GM19023 (cell line): ENCODE measurements at regions not wholly inside any gene's neighbourhood (a gene's known extent, or its start where the extent isn't known, plus 50 kb on each side); places are given as distances from the start of the nearest gene placed in this dataset.
"Not testable (repeated sequence)": the region's sequence is repeated elsewhere in the genome, so short reads cannot be mapped to it uniquely, and the experiment has no call there.

Source experiments
- ATAC-seq: cut with Tn5 transposase; IDR thresholded peaks from one replicate; pipeline ENCODE4 v1.9.1; 2021; ENCODE audit warnings: mild to moderate bottlenecking, moderate library complexity; ENCODE audit not compliant: unreplicated experiment

- ATAC-seq: no peak
Measured at GRCh38 chr9:81371824-81372223, 317.5 kb downstream of the TLE1 start.

- ATAC-seq: no peak
Measured at GRCh38 chr9:81370650-81371049, 318.7 kb downstream of the TLE1 start.

DNA sequence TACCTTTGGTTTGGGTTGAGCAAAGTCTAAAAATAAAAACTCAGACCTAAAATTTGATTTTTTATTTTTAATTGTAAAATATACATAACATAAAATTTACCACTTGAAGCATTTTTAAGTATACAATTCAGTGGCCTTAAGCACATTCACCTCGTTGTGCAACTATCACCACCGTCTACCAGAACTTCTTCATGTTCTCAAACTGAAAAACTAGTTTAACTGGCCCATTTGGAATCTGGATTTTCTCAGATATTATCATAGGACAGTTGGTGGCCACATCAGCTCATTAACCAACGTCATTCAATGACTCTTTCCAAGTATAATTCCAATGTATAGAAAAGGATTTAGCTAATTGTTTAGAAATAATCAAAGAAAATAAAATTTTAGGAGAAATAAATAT is 319.3 kb downstream of the TLE1 start:
- ATAC-seq: no peak

DNA sequence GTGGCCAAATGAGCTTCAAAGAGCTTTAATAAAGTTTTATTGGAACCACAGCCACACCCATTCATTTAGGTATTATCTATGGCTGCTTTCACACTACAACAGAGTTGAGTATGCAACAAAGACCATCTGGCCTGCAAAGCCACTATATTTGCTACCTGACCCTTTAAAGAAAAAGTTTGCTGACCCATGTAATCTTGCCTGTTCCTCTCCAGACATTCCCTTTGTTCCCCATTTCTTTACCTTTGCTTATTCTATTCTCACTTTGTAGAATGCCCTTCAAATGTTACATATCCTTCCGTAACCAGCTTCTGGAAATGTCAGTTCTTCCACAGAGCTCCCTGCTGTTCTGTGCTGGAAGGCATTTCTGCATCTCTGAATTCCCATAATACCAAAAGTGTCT is 320.2 kb downstream of the TLE1 start:
- no peak for ATAC-seq

- ATAC-seq: no peak
Measured at GRCh38 chr9:81363916-81364480, 325.3 kb downstream of the TLE1 start.

GRCh38 chr9:81361296-81361695 is 328.1 kb downstream of the TLE1 start:
- ATAC-seq: no peak

DNA sequence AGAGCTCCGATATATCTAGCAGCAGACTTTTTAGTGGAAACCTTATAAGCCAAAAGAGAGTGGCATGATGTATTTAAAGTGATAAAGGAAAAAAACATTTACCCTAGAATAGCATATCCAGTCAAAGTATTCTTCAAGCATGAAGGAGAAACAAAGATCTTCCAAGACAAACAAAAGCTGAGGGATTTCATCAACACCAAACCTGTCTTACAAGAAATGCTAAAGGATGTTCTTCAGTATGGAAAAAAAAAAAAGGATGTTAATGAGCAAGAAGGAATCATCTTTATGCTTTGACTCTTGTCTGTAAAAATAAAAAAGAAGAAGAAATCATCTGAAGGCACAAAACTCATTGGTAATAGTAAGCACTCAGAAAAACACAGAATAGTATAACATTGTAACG is 338.2 kb downstream of the TLE1 start:
- ATAC-seq: no peak

GRCh38 chr9:81344366-81344765 is 345.0 kb downstream of the TLE1 start:
- ATAC-seq: no peak

GRCh38 chr9:81335879-81336421 is 353.4 kb downstream of the TLE1 start:
- no peak for ATAC-seq

DNA sequence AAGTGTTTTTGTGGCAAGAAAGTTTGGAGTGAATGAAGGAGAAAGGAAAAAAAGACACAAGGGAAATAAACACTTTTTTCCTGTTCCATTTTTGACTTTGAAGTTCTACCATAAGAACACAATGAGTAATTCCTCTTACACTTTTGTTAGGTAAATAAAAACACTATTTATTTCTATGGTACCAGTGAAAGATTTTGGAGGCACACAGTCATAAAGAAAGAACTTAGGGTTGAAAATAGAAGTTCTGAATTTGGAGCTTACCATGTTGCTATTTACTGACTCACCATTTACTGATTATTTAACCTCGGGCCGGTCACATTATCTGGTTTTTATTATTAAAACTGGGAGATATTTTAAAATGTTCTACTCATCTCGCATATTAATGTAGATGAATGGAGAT is 367.8 kb downstream of the TLE1 start:
- ATAC-seq: no peak

GRCh38 chr9:81320909-81321482 is 368.4 kb downstream of the TLE1 start:
- ATAC-seq: no peak

DNA sequence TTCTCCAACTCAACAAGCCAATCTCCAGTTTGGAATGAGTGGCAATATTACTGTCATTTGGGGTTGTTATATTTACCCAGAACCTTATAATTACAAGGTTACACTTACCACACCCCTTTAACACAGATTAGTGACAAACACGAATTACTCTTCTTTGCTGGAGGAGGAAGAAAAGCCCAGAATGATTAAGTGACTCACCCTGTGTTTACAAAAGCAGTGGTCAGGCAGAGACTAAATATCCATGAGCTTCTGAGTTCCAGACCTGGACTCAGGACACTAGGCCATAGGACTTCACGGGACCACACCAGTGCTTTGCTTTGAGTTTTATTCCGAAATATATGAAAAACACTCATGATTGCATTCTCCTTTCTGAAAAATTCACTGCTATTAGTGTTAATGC is 370.8 kb downstream of the TLE1 start:
- ATAC-seq: no peak

DNA sequence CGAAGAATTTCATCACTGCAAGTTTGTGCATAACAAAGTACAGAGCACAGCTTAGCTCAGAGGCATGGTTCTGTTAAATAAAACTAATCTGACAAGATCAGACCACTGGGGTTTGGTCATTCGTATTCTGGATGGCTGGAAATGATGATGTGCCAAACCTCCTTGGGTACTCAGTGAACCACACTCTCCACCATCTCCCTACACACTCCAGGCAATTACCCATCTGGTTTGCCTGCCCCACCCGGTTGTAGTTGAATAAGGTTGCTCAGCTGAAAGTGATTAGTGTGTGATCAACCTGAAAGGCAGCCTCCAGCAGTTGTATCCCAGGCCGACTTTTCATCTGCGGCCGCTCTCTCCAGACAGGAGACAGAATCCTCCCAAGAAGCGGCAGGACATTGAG is 371.4 kb downstream of the TLE1 start:
- ATAC-seq: no peak

- ATAC-seq: no peak
Measured at GRCh38 chr9:81317223-81317622, 372.1 kb downstream of the TLE1 start.

GRCh38 chr9:81314490-81314889 is 374.9 kb downstream of the TLE1 start:
- no peak for ATAC-seq

DNA sequence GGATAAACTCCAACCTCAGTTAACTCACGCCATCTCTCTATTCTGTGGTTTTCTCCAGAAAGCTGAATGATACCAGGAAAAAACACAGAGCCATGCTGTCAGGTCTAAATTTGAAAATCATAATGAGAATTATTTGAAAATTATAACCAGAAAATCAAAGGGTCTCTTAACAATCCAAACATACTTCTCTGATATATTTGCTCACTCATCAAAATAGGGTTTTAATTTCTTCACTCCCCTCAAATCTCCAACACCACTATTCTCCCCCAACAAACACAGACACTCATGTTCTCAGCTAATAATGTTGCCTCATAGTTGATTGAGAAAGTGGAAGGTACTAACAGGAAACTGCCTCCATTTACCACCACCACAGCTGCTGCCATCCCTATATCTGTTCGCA is 375.5 kb downstream of the TLE1 start:
- no peak for ATAC-seq

- no peak for ATAC-seq
Measured at GRCh38 chr9:81312346-81312745, 377.0 kb downstream of the TLE1 start.

GRCh38 chr9:81308404-81308803 is 380.9 kb downstream of the TLE1 start:
- no peak for ATAC-seq

GRCh38 chr9:81307791-81308190 is 381.6 kb downstream of the TLE1 start:
- ATAC-seq: not testable (repeated sequence)

DNA sequence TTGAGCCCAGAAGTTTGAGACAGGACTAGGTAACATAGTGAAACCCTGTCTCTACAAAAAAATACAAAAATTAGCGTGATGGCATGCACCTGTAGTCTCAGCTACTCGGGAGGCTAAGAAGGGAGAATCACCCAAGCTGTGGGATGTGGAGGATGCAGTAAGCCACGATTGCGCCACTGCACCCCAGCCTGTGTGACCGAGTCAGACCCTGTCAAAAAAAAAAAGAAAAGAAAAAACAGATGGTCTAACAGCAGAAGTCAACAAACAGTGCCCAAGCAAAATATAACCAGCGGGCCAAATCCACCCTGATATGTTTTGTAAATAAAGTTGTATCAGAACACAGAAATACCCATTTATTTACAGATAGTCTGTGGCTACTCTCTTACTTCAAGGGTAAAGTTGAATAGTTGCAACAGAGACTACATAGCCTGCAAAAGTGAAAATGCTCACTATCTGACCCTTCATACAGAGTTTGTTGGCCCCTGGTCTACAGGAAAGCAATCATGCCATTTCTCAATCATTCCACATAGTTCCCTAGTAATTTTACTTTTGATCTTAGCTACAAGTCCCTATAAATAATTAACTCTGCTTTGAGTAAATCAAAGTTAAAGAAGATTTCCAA is 383.7 kb downstream of the TLE1 start:
- no peak for ATAC-seq

DNA sequence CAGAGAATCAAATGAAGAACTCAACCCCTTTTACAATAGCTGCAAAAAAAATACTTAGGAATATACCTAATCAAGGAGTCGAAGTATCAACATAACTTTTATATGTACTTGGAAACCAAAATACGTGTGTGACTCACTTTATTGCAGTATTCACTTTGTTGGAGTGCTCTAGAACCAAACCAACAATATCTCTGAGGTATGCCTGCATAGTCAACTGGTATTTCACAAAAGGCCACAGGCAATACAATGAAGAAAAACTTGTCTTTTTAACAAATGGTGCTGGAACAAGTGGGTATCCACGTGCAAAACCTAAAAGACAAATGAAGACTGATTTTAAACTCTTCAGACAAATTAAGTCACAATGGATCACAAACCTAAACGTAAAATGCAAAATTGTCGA is 385.7 kb downstream of the TLE1 start:
- ATAC-seq: no peak

GRCh38 chr9:81293651-81294050 is 395.7 kb downstream of the TLE1 start:
- no peak for ATAC-seq
